NCI-H1436 (cell line): ENCODE measurements at regions not wholly inside any gene's neighbourhood (a gene's known extent, or its start where the extent isn't known, plus 50 kb on each side); places are given as distances from the start of the nearest gene placed in this dataset.

Source experiments
- DNase-seq: peaks from one replicate; lab custom pipeline; 2025; lab: John Stamatoyannopoulos, UW

DNA sequence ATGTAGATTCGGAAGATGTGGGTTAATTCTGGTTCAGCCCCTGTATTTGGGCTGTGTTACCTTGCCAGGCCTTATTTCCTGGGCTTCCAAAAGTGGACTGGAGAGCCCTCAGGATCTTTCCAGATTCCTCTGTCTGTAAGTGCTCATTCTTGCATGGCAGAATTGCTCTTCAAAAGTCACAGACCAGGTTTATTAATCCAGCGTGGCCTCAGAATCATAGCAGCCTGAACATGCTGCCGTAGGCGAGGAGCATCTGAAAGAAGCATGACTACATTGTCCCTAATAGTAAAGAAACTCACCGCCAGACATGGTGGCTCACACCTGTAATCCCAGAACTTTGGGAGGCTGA lies 307.8 kb downstream of the GADD45G start:
- DNase-seq, result no peak

DNA sequence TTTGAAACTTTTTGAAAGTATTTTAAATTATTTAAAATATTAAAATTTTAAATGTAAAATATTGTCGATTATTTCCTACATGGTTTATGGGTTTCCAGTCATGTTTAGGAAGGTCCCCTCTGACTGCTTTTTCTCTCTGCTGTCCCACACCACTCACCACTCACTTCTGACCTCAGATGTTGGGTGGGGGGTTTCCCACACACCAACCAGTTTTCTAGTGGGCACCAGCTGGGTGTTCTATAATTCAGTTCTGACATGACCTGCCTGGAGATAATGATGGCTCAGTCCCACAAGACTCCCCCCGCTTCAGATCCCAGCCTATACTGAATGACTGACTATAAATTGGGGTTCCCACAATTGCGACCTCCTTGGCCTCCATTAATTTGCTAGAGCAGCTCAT lies 310.4 kb downstream of the GADD45G start:
- no peak for DNase-seq

DNA sequence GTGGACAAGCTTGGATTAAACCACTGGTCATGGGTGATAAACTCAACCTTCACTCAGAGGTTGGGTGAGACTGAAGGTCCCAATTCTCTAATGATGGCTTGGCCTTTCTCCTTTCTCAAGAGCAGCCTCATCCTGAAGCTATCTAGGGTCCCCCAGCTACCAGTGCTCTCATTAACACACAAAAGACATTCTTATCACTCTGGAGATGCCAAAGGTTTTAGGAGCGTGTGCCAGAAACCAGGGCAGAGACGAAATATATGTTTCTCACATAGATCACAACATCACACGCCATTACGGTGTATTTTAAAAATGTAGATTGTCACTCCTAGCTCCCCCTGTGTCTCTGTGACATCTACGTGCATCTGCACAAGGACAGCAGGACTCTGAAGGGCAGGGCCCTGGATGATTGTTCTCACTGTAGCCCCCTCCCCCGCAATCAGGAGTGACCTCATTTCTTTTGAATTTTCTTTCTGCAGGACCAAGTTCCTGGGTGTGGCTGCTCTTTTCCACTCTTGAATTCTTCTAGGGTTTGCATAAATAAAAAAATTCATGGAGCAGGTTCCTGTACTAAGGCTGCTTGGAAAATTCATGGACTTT lies 311.3 kb downstream of the GADD45G start:
- no peak for DNase-seq

DNA sequence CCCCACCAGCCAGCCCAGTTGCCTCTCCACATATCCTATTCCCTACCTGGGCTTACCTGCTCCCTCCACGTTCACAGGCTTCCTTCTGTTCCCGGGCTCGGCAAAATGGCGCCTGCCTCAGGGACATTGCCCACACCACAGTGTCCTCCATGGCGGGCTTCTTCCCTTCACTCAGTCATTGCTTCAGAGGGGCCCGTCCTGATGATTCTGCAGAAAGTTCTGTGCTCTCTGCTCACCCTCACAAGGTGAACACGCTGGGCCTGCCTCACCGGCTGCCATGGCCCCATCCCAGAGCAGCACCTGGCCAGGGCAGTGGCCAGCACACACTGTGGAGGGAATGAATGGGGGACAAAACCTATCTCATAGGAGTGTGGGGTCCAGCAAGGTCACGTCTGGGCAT lies 313.0 kb downstream of the GADD45G start:
- no peak for DNase-seq

DNA sequence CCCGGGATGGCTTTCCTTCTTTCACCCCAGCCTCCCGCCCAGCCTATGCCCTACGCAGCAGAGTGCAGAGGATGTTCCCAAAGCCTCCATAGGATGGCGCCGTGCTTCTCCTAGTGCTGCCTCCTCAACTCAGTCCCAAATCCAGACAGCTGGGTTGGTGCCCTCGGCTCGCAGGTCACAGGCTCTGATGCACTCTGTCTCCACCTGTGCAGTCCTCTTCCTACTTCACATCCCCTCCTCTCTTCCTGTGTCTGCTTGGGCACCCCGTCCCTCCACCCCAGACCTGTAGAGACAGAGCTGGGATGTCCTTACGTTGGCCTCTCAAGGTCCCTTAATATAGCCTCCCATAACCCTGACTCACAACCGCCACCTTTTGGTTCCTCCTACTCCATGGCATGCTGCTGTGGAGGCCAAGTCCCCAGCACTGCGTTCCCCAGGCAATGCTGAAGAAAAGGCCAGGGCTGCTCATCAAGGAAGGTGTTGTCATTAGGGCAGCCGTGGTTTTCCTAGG lies 314.4 kb downstream of the GADD45G start:
- no peak for DNase-seq

DNA sequence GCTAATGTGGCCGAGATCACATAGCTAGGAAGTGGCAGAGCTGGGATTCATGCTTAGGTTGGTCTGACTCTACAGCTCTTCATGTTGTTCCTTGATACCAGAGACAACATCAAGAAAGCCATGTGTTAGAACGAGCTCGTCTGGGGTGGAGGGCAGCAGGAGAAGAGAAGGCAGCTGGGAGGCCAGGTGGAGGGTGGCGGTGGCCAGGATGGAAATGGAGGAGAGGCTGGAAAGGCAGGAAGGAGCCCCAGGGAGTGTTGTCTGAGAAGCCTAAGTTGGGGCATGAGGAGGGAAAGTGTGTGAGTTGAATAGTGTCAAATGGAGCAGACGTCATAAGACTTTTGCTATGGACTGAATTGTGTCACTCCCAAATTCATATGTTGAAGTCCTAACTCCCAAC lies 315.3 kb downstream of the GADD45G start:
- no peak for DNase-seq

DNA sequence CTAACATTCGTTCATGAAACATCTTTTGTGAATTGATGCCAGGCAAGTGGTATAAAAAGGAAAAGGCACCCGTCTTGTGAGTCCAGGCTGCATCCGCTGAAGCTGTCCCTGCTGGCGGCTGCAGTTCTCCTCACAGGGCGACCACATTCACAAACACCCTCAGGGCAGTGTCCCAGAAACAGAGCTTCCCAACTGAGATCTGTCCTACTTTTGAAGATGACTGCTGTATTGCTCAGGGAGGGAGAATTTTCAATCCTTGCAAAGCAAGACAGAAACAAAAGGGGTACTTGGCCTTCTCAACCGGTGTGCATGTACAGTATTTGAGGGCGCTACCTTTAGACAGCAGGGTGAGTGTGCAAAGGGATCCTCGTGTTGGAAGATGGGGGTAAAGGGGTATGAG lies 316.1 kb downstream of the GADD45G start:
- no peak for DNase-seq

DNA sequence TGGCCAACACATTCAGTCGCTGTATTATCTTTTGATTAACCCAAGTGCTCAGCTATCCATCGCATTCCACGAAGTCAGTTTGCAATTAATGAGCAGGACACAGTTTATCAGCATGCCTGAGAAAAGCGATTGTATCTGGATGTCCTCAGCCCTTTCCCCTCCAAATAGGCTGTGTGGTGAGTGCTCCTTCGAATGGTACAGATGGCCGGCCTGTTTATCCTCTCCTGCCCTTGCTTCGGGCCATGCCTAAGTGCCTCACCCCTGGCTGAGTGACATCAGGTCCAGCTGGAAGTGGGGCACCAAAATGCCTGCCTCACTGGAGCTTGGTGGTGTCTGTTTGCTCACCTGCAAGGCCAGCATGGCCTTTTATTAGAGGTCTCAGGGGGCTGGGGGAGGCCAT lies 317.3 kb downstream of the GADD45G start:
- no peak for DNase-seq

DNA sequence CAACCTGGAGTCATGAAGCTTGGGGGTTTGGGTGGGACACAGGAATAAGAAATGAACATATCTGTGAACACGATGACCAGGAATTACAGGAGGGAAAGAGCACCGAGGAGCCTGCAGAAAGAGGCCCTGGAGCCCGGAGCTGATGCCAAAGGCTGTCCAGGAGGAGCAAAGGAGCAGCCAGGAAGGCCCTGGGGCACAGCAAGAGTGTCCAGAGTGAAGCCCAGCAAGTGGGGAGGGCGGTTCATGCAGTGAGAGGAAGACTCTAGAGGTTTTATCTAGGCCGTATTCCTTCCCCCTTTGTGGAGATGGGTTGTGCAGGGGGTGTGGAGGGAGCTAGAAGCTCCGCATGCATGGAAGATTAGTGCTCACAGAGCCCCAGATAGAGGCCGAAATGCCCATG lies 318.4 kb downstream of the GADD45G start:
- no peak for DNase-seq

DNA sequence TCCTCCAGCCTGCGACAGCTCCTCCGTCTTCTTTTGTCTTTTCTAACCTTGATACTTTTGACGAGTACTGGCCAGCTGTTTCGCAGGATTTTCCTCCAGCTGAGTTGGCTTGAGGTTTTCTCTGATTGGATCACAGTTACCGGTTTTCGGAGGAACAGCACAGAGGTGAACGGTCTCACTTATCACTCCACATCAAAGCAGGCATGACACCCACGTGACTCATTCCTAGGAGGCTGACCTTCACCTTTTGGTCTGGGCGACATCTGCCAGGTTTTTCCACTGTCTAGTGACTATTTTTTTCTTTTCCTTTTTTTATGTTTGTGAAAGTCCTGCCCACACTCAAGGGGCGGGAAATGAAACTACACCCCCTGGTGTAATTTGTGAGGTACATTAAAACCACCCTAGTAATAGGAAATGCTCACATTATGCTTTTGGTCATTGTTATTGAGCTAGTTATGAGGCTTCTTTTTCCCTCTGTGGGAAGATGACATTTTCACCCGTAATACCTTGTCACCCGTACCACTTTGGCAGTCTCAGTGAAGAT lies 319.2 kb downstream of the GADD45G start:
- no peak for DNase-seq

DNA sequence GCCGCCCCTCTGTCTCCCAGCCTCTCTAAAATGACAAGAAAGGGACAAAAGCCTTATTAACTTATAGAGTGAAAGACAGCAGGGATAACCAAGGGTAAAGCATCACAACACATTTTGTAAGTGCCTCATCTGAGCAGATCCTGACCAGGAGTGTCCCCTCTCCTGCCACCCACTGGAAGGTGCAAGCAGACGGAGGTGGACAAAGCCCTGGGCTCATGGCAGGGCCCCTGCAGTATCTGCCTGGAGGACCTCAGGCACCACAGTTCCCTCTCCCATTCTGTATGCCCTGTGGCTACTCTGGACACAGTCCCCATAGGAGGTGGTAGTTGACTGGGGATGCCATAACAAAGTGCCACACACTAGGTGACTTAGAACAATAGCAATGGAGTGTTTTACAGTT lies 319.8 kb downstream of the GADD45G start:
- DNase-seq, result no peak

DNA sequence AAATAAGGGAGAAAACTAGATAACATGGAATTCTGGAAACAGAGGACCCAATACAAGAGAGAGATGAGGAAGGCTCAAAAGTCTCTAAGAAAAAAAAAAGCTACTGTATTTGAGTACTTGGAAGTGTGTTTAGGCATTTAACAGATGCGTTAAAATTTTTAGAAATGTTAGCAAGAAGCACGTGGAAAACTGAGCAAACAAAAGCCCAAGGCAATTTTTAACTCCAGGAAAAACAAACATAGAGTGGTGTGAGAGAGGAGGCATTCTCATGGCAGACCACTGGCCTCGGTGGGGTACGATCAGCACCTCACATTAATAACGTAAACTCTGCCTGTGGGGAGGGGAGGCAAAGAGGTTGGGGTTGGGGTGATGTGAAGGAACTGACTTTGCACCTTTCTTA lies 321.4 kb downstream of the GADD45G start:
- DNase-seq, result no peak

DNA sequence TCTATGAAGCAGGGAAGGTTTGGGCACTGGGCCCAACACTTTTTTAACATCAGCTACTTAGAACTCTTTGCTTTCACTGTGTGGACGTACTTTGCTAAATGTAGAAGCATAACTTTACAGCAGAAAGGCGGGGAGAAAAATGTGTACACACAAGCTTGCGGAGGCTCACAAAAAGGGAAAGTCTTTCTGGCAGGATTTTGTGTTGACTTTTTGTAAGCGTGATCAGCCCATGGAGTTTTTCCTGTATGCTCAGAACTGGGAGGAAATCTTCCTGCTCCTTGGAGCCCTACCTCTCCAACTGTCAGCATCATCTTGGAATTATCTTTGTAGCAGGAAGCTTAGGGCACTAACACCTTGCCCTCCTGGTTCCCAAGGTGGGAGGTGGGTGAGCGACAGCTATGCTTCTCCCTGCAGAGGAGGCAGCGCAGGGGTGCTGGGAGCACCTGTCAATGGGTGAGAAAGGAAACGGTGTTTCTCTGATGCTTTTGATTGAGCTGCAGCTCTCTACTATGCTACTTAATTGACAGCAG lies 321.9 kb downstream of the GADD45G start:
- DNase-seq, result no peak

DNA sequence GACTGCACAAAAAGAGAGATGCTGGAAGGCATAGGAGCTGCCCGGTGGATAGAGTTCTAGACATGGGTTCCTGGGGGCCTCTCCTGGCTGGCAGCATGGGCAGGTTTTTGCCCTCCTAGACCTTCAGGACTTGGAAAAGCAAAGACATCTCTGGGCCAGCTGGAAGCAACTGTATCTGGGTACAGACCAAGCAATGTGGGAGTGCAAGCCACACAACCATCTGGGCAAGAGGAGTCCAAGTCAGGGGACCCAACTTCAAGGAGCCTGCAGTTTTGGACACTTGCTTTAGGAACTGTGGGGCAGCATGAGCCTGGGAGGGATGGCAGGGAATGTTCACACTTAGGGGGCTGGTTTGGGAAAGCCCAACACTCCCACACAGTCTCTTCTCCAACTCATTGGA lies 323.3 kb downstream of the GADD45G start:
- no peak for DNase-seq

DNA sequence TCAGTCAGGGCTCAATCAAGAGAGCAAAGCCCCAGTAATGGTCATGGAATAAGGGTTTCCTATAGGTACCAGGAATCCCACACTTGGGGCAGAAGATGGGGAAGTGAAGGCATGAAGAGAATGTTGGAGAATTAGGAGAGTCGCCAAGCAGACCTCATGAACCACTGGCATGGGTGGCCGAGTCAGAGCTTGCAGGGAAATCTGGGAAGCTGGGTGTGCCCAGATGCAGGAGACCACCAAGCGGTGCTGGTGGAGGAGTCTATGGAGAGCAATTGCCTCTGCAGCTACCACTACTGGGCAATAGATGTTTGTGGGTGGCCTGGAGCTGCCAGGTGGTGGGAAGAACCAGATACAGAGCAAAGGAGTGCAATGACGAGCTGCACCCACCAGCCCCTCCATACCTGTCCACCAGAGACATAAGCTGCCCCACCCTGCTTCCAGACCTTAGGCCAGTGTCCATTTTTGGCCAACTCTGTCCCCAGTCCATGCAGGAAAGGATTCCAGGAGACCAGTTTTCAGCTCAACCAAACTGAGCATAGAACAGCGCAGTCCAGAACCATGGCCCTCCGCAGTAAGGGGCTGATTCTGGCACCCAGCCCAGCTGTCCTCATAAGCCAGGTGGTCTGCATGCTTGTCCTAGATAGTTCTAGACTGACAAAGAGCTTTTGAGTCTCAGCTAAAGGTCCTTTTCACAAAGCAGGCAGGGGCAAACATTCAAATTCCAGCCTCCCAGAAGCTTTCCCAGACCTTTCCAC lies 323.9 kb downstream of the GADD45G start:
- DNase-seq, result no peak

DNA sequence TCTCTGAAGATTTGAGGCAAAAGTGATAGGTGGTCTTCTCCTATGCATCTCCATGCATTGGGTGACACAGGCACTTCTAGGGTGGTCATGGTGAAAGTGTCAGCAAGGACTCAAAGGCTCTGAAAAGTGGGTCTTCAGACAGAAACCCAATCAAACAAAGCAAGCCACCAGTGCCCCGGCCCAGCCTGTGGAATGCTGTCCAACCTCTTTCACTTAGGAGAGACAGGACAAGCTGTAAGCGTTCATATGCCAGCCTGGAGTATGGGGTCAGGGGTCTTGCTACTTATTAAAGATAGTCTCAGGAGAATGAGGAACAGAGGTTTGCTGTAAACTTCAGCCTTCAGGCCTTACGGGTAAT lies 324.5 kb downstream of the GADD45G start:
- DNase-seq, result no peak

DNA sequence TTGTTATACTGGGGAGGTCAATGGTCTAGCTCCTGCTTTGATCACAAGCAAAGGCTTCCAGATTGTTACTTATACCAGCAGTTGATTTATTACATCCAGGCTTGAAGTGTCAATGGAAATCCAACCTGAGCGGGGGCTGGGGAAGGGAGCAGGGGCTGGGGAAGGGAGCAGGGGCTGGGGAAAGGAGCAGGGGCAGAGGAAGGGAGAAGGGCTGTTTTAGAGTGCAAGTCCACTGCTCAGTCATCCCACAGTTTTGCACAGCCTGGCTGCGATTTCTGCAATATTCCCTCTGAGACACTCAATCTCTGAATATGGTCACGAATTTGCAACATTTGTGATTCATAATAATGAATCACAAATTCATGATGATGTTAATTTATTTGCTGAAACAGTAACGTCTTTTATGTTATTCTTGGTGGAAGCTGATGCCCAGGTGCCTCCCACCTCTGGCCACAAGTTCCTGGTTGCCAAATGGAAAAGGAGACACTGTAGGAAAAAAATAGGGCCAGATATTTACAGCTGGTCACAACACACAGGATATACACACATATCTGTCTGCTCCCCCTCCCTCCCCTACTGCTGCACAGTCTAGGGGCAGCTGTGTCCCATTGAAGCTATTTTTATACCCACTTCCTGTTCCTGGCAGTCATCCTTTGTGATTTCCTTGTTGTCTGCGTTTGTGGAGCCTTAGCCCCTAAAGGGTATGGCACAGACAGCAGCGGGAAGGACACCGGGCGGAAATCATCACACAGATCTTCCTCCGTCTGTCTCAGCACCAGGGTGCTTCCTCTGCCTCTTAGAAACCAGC lies 325.1 kb downstream of the GADD45G start:
- DNase-seq, result peak; percentile 25

DNA sequence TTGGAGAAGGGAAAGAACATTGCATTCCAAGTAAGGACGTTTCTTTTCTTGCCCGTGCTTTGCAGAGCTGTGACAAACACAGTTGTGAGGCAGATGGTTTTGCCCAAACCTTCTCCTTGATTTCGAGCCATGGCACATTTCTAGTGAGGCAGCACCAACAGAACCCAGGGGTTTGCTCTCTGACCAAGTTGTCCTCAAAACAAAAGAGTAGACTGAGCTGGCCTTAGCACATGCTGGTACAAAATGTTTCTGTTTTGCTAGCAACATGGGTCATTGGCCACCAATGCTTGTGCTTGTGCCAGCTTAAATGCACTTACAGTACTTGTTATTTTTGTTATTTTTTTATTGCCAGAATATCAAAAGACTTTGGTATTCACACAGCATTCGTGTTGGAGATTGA lies 328.8 kb downstream of the GADD45G start:
- DNase-seq, result no peak

DNA sequence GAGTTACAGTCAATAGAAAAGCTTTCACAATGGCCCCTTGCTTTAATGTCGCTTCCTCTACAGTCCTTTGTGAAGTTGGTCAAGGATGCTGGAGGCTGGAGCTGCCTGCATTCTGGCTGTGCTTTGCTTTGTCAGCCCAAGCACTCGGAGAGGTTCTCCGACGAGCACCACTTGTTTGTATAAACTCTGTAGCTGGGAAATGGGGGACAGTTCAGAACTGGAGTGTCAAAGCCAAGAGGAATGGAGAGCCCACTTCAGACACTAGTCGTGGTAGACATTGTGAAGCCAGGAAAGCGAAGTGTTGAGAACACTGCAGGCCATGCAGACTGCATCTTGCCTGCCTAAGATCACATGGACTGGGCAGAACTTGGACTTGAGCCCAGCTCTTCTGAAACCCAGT lies 330.3 kb downstream of the GADD45G start:
- DNase-seq, result no peak

DNA sequence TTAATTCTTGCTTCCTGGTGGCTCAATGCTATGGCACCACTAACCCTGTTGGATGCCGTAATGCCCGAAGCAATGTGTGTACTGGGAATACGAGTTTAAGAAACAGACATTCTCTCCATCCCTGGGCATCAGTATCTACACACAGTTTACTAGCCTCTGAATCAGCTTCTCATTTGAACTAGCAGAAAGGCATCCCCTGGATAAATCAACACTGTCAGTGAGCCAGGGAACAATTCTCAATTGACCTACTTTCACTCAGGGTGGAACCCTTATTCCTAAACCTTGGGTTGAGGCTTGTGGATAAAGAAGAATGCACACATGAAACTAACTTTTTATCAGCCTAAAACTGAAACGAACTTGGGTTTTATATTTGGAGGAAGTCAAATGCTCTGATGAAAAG lies 331.0 kb downstream of the GADD45G start:
- no peak for DNase-seq

DNA sequence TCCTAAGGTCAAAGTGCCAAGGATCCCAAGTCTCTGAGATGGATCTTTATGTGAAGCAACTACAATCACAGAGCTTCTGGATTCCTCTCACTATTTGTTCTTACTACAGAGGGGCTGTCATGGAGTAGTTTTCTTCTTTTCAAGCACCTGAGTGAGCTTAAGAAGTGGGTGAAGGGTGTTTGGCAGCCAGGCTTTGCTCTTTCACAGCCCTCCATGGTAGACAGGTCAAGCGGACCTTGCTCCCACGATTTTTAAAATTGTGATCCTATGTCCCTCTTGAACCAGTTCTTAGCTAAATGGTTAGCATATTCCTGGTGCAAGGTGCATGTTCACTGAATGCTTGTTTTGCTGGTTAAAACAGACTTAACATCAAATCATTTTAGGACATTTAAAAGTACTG lies 332.2 kb downstream of the GADD45G start:
- DNase-seq, result no peak

DNA sequence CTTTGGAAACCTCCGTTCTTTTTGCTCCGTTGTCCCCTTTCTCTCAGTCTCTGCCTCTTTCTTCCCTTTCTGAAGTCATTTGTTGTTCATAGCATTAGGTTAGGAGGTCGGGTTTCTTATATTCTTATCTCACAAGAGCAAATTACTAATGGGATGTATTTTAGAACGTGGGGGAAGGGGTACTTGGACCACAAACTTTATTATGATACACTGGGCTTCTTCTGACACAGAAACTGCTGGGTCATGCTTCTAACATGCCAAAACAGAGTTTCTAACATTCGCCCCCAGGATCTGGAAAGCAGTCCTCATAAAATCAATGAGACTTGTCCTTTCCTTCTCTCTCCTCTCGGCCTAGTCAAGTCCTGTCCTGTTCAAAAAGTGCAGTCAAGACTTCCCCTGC lies 334.4 kb downstream of the GADD45G start:
- no peak for DNase-seq
